HG03135 (cell line): ENCODE measurements at regions not wholly inside any gene's neighbourhood (a gene's known extent, or its start where the extent isn't known, plus 50 kb on each side); places are given as distances from the start of the nearest gene placed in this dataset.
"Not testable (repeated sequence)": the region's sequence is repeated elsewhere in the genome, so short reads cannot be mapped to it uniquely, and the experiment has no call there.

Source experiments
- ATAC-seq: cut with Tn5 transposase; IDR thresholded peaks from one replicate; pipeline ENCODE4 v1.9.1; 2021; ENCODE audit warnings: mild to moderate bottlenecking, moderate library complexity; ENCODE audit not compliant: unreplicated experiment

GRCh38 chr18:27311114-27311513 lies 126.0 kb upstream of the CHST9 start:
- no peak for ATAC-seq

- ATAC-seq: no peak
Measured at GRCh38 chr18:27301615-27302378, 116.7 kb upstream of the CHST9 start.

GRCh38 chr18:27298214-27298804 lies 113.2 kb upstream of the CHST9 start:
- no peak for ATAC-seq

GRCh38 chr18:27285973-27286562 lies 101.0 kb upstream of the CHST9 start:
- ATAC-seq: not testable (repeated sequence)

GRCh38 chr18:27278131-27278530 lies 93.0 kb upstream of the CHST9 start:
- ATAC-seq: no peak

- ATAC-seq: no peak
Measured at GRCh38 chr18:27277554-27277953, 92.4 kb upstream of the CHST9 start.

- no peak for ATAC-seq
Measured at GRCh38 chr18:27276886-27277285, 91.8 kb upstream of the CHST9 start.

- no peak for ATAC-seq
Measured at GRCh38 chr18:27276479-27276878, 91.4 kb upstream of the CHST9 start.

- ATAC-seq: no peak
Measured at GRCh38 chr18:27274901-27275300, 89.8 kb upstream of the CHST9 start.

GRCh38 chr18:27270508-27270907 lies 85.4 kb upstream of the CHST9 start:
- ATAC-seq: no peak

GRCh38 chr18:27263369-27263768 lies 78.3 kb upstream of the CHST9 start:
- no peak for ATAC-seq

- ATAC-seq: no peak
Measured at GRCh38 chr18:27261769-27262549, 76.9 kb upstream of the CHST9 start.

- ATAC-seq: no peak
Measured at GRCh38 chr18:27253571-27253970, 68.5 kb upstream of the CHST9 start.

GRCh38 chr18:27250471-27250870 lies 65.4 kb upstream of the CHST9 start:
- ATAC-seq: no peak

GRCh38 chr18:27249933-27250332 lies 64.8 kb upstream of the CHST9 start:
- no peak for ATAC-seq

- ATAC-seq: no peak
Measured at GRCh38 chr18:27244259-27244658, 59.2 kb upstream of the CHST9 start.

- no peak for ATAC-seq
Measured at GRCh38 chr18:27242392-27243047, 57.4 kb upstream of the CHST9 start.

- no peak for ATAC-seq
Measured at GRCh38 chr18:27240383-27240782, 55.3 kb upstream of the CHST9 start.

- ATAC-seq: no peak
Measured at GRCh38 chr18:27239669-27240068, 54.6 kb upstream of the CHST9 start.

- ATAC-seq: no peak
Measured at GRCh38 chr18:27235218-27235870, 50.2 kb upstream of the CHST9 start.
